WERI-Rb-1 (cell line): ENCODE measurements at regions not wholly inside any gene's neighbourhood (a gene's known extent, or its start where the extent isn't known, plus 50 kb on each side); places are given as distances from the start of the nearest gene placed in this dataset.
"Not testable (repeated sequence)": the region's sequence is repeated elsewhere in the genome, so short reads cannot be mapped to it uniquely, and the experiment has no call there.

ENCODE experiments used
- DNase-seq: peaks from one replicate; pipeline ENCODE4 v3.0.0-alpha.2; 2020
- H3K27ac ChIP-seq: fragments of 250-450 bp; sonication (Bioruptor Pico); 2 replicates; pipeline ENCODE4 v1.5.1; 2020; ENCODE audit warnings: mild to moderate bottlenecking, moderate library complexity
- H3K27me3 ChIP-seq: fragments of 250-450 bp; sonication (Bioruptor Pico); 2 replicates; pipeline ENCODE4 v1.5.1; 2021; ENCODE audit warnings: mild to moderate bottlenecking, low read depth, moderate library complexity; ENCODE audit not compliant: insufficient read depth, severe bottlenecking
- H3K36me3 ChIP-seq: fragments of 250-450 bp; sonication (Bioruptor Pico); 2 replicates; pipeline ENCODE4 v1.5.1; 2020; ENCODE audit warnings: mild to moderate bottlenecking, moderate library complexity
- H3K4me3 ChIP-seq: 2 replicates; pipeline ENCODE4 v1.5.1; 2011; ENCODE audit warnings: low read depth, mild to moderate bottlenecking, control low read depth, low read length
- H3K9me3 ChIP-seq: fragments of 250-450 bp; sonication (Bioruptor Pico); 2 replicates; pipeline ENCODE4 v1.5.1; 2021; ENCODE audit warnings: mild to moderate bottlenecking, moderate library complexity; ENCODE audit not compliant: severe bottlenecking
- CTCF ChIP-seq: IDR thresholded peaks from 2 replicates; pipeline ENCODE4 v1.5.1; 2011; ENCODE audit warnings: low read depth, mild to moderate bottlenecking, control low read depth, inconsistent platforms, low read length

GRCh38 chr18:67770520-67770919, 254.0 kb upstream of the DSEL start:
- H3K4me3 ChIP-seq, result no peak overlapping the region
- H3K27ac ChIP-seq, result no peak overlapping the region
- H3K9me3 ChIP-seq, result no peaks in the 10 kb centered on the region
- no peak for DNase-seq
- no peaks in the 10 kb centered on the region for H3K27me3 ChIP-seq
- H3K36me3 ChIP-seq, result no peaks in the 10 kb centered on the region
- no peak for TF ChIP-seq CTCF

GRCh38 chr18:67766930-67767329, 250.4 kb upstream of the DSEL start:
- no peak overlapping the region for H3K27ac ChIP-seq
- no peak for DNase-seq
- no peak for TF ChIP-seq CTCF

GRCh38 chr18:67752211-67752610, 235.7 kb upstream of the DSEL start:
- H3K27me3 ChIP-seq, H3K9me3 ChIP-seq, H3K36me3 ChIP-seq, H3K4me3 ChIP-seq, H3K27ac ChIP-seq, DNase-seq: not testable (repeated sequence)

More at GRCh38 chr18:67766930-67767329, 250.4 kb upstream of the DSEL start:
- Histone ChIP-seq H3K4me3 (no peak overlapping the region), H3K9me3 (no peaks in the 10 kb centered on the region), H3K36me3 (no peaks in the 10 kb centered on the region), H3K27me3 (no peaks in the 10 kb centered on the region)

- no peak for DNase-seq
- no peaks in the 10 kb centered on the region for H3K9me3 ChIP-seq
- no peaks in the 10 kb centered on the region for H3K27me3 ChIP-seq
- no peak for TF ChIP-seq CTCF
- H3K27ac ChIP-seq, result no peak overlapping the region
- no peaks in the 10 kb centered on the region for H3K36me3 ChIP-seq
- no peak overlapping the region for H3K4me3 ChIP-seq
Observed at GRCh38 chr18:67742954-67743353, 226.4 kb upstream of the DSEL start.

- Histone ChIP-seq H3K4me3 (no peak overlapping the region), H3K9me3 (no peaks in the 10 kb centered on the region), H3K27ac (no peak overlapping the region), H3K27me3 (no peaks in the 10 kb centered on the region), H3K36me3 (no peaks in the 10 kb centered on the region)
- no peak for DNase-seq
- no peak for TF ChIP-seq CTCF
Observed at GRCh38 chr18:67742525-67742924, 226.0 kb upstream of the DSEL start.

GRCh38 chr18:67735506-67735905, 219.0 kb upstream of the DSEL start:
- no peak for TF ChIP-seq CTCF
- no peaks in the 10 kb centered on the region for H3K36me3 ChIP-seq
- H3K27ac ChIP-seq, result no peak overlapping the region
- no peak for DNase-seq
- no peaks in the 10 kb centered on the region for H3K27me3 ChIP-seq
- no peaks in the 10 kb centered on the region for H3K9me3 ChIP-seq
- H3K4me3 ChIP-seq, result no peak overlapping the region
